Activated CD4-positive, alpha-beta T cell treated with anti-CD3 and anti-CD28 coated beads, Interleukin-2, amount 10 ng/mL, durations not matched to agents 24 days and 14 days (primary cell): ENCODE measurements at regions not wholly inside any gene's neighbourhood (a gene's known extent, or its start where the extent isn't known, plus 50 kb on each side); places are given as distances from the start of the nearest gene placed in this dataset.
"Not testable (repeated sequence)": the region's sequence is repeated elsewhere in the genome, so short reads cannot be mapped to it uniquely, and the experiment has no call there.

Experiments
- DNase-seq: peaks from one replicate; pipeline ENCODE4 v3.0.0; 2022
- H3K27ac Mint-ChIP-seq: one replicate; pipeline ENCODE4 v1.8.0; 2022; ENCODE audit warnings: mild to moderate bottlenecking, mixed read lengths
- H3K27me3 Mint-ChIP-seq: one replicate; pipeline ENCODE4 v1.8.0; 2022; ENCODE audit warnings: mixed read lengths
- H3K36me3 Mint-ChIP-seq: one replicate; pipeline ENCODE4 v1.8.0; 2022; ENCODE audit warnings: low read depth, mild to moderate bottlenecking, mixed read lengths
- H3K4me1 Mint-ChIP-seq: one replicate; pipeline ENCODE4 v1.8.0; 2021; ENCODE audit warnings: mixed read lengths
- H3K4me3 Mint-ChIP-seq: one replicate; pipeline ENCODE4 v1.8.0; 2022; ENCODE audit warnings: mild to moderate bottlenecking, moderate library complexity, mixed read lengths
- H3K9me3 Mint-ChIP-seq: one replicate; pipeline ENCODE4 v1.8.0; 2021; ENCODE audit warnings: mixed read lengths
- intact Hi-C: fragments of 100-400 bp; cut with micrococcal nuclease; formaldehyde crosslinking; loops from one replicate; pipeline ENCODE4 v1.15.1; 2023

- intact Hi-C loops: no loop called here
- H3K4me3 Mint-ChIP-seq: no peak overlapping the region
These were observed 455.2 kb upstream of the ZNF507 start for GRCh38 chr19:31890230-31890629.

GRCh38 chr19:31892060-31892459 lies 453.4 kb upstream of the ZNF507 start:
- Mint-ChIP-seq H3K9me3 (no peaks in the 10 kb centered on the region), H3K4me1 (no peaks in the 10 kb centered on the region), H3K27me3 (no peaks in the 10 kb centered on the region), H3K27ac (no peak overlapping the region), H3K36me3 (no peaks in the 10 kb centered on the region), H3K4me3 (no peak overlapping the region)
- intact Hi-C loops: no loop called here
- no peak for DNase-seq

More at GRCh38 chr19:31890230-31890629, 455.2 kb upstream of the ZNF507 start:
- Mint-ChIP-seq H3K4me1 (no peaks in the 10 kb centered on the region), H3K9me3 (no peaks in the 10 kb centered on the region), H3K27ac (no peak overlapping the region), H3K36me3 (no peaks in the 10 kb centered on the region), H3K27me3 (no peaks in the 10 kb centered on the region)
- DNase-seq: no peak

- not testable (repeated sequence) for H3K36me3 Mint-ChIP-seq
These were observed 451.9 kb upstream of the ZNF507 start for GRCh38 chr19:31893491-31893890.

GRCh38 chr19:31894451-31894850 lies 451.0 kb upstream of the ZNF507 start:
- no peaks in the 10 kb centered on the region for H3K9me3 Mint-ChIP-seq
- intact Hi-C loops: no loop called here
- no peak for DNase-seq

More at GRCh38 chr19:31893491-31893890, 451.9 kb upstream of the ZNF507 start:
- H3K4me3 Mint-ChIP-seq, H3K27ac Mint-ChIP-seq, intact Hi-C loops, H3K9me3 Mint-ChIP-seq, H3K4me1 Mint-ChIP-seq, H3K27me3 Mint-ChIP-seq, DNase-seq: not testable (repeated sequence)

GRCh38 chr19:31897292-31897691 lies 448.1 kb upstream of the ZNF507 start:
- no peaks in the 10 kb centered on the region for H3K27me3 Mint-ChIP-seq
- no peak overlapping the region for H3K27ac Mint-ChIP-seq
- no peaks in the 10 kb centered on the region for H3K36me3 Mint-ChIP-seq
- H3K4me3 Mint-ChIP-seq: no peak overlapping the region
- intact Hi-C loops: no loop called here
- no peaks in the 10 kb centered on the region for H3K9me3 Mint-ChIP-seq
- DNase-seq: no peak
- H3K4me1 Mint-ChIP-seq: no peaks in the 10 kb centered on the region

More at GRCh38 chr19:31894451-31894850, 451.0 kb upstream of the ZNF507 start:
- no peaks in the 10 kb centered on the region for H3K36me3 Mint-ChIP-seq
- no peaks in the 10 kb centered on the region for H3K27me3 Mint-ChIP-seq
- H3K4me3 Mint-ChIP-seq: no peak overlapping the region
- no peaks in the 10 kb centered on the region for H3K4me1 Mint-ChIP-seq
- no peak overlapping the region for H3K27ac Mint-ChIP-seq

- Mint-ChIP-seq H3K9me3 (no peaks in the 10 kb centered on the region), H3K27ac (no peak overlapping the region), H3K4me3 (no peak overlapping the region), H3K4me1 (no peaks in the 10 kb centered on the region), H3K36me3 (no peaks in the 10 kb centered on the region), H3K27me3 (no peaks in the 10 kb centered on the region)
- DNase-seq: no peak
- intact Hi-C loops: no loop called here
These were observed 444.4 kb upstream of the ZNF507 start for GRCh38 chr19:31900991-31901390.

- Mint-ChIP-seq H3K9me3 (no peaks in the 10 kb centered on the region), H3K27ac (no peak overlapping the region), H3K4me3 (no peak overlapping the region), H3K36me3 (no peaks in the 10 kb centered on the region), H3K27me3 (no peaks in the 10 kb centered on the region), H3K4me1 (no peaks in the 10 kb centered on the region)
- DNase-seq: no peak
- intact Hi-C loops: no loop called here
These were observed 442.6 kb upstream of the ZNF507 start for GRCh38 chr19:31902821-31903220.

GRCh38 chr19:31903979-31904378 lies 441.4 kb upstream of the ZNF507 start:
- no peaks in the 10 kb centered on the region for H3K9me3 Mint-ChIP-seq
- no peaks in the 10 kb centered on the region for H3K36me3 Mint-ChIP-seq

GRCh38 chr19:31906111-31906871 lies 439.1 kb upstream of the ZNF507 start:
- Mint-ChIP-seq H3K4me1 (no peaks in the 10 kb centered on the region), H3K36me3 (no peaks in the 10 kb centered on the region), H3K27ac (no peak overlapping the region), H3K27me3 (no peaks in the 10 kb centered on the region), H3K4me3 (no peak overlapping the region), H3K9me3 (peaks cover 3% of the 10 kb centered on the region)
- no peak for DNase-seq
- intact Hi-C loops: no loop called here

More at GRCh38 chr19:31903979-31904378, 441.4 kb upstream of the ZNF507 start:
- no peak for DNase-seq
- Mint-ChIP-seq H3K27ac (no peak overlapping the region), H3K4me3 (no peak overlapping the region), H3K4me1 (no peaks in the 10 kb centered on the region), H3K27me3 (no peaks in the 10 kb centered on the region)
- intact Hi-C loops: no loop called here

GRCh38 chr19:31907661-31908060 lies 437.7 kb upstream of the ZNF507 start:
- intact Hi-C loops: no loop called here
- Mint-ChIP-seq H3K27ac (no peak overlapping the region), H3K36me3 (no peaks in the 10 kb centered on the region), H3K4me3 (no peak overlapping the region), H3K9me3 (peaks cover 3% of the 10 kb centered on the region), H3K4me1 (no peaks in the 10 kb centered on the region), H3K27me3 (no peaks in the 10 kb centered on the region)
- no peak for DNase-seq

- Mint-ChIP-seq H3K27ac (no peak overlapping the region), H3K4me1 (no peaks in the 10 kb centered on the region), H3K4me3 (no peak overlapping the region), H3K36me3 (no peaks in the 10 kb centered on the region), H3K27me3 (no peaks in the 10 kb centered on the region), H3K9me3 (peaks cover 3% of the 10 kb centered on the region)
- DNase-seq: no peak
- intact Hi-C loops: no loop called here
These were observed 437.3 kb upstream of the ZNF507 start for GRCh38 chr19:31908080-31908479.

- no peak for DNase-seq
- no peaks in the 10 kb centered on the region for H3K4me1 Mint-ChIP-seq
- peaks cover 3% of the 10 kb centered on the region for H3K9me3 Mint-ChIP-seq
- no peaks in the 10 kb centered on the region for H3K36me3 Mint-ChIP-seq
- H3K27ac Mint-ChIP-seq: no peak overlapping the region
- H3K27me3 Mint-ChIP-seq: no peaks in the 10 kb centered on the region
- intact Hi-C loops: no loop called here
- H3K4me3 Mint-ChIP-seq: no peak overlapping the region
These were observed 436.7 kb upstream of the ZNF507 start for GRCh38 chr19:31908496-31909225.

- no peaks in the 10 kb centered on the region for H3K4me1 Mint-ChIP-seq
- intact Hi-C loops: no loop called here
- peaks cover 3% of the 10 kb centered on the region for H3K9me3 Mint-ChIP-seq
- no peaks in the 10 kb centered on the region for H3K27me3 Mint-ChIP-seq
- H3K4me3 Mint-ChIP-seq: no peak overlapping the region
- H3K36me3 Mint-ChIP-seq: no peaks in the 10 kb centered on the region
- no peak overlapping the region for H3K27ac Mint-ChIP-seq
- DNase-seq: no peak
These were observed 435.2 kb upstream of the ZNF507 start for GRCh38 chr19:31910224-31910623.

- no peak overlapping the region for H3K27ac Mint-ChIP-seq
- H3K4me1 Mint-ChIP-seq: no peaks in the 10 kb centered on the region
- peaks cover 3% of the 10 kb centered on the region for H3K9me3 Mint-ChIP-seq
- H3K4me3 Mint-ChIP-seq: no peak overlapping the region
- H3K27me3 Mint-ChIP-seq: no peaks in the 10 kb centered on the region
- no peaks in the 10 kb centered on the region for H3K36me3 Mint-ChIP-seq
- intact Hi-C loops: no loop called here
- DNase-seq: no peak
These were observed 433.8 kb upstream of the ZNF507 start for GRCh38 chr19:31911577-31911976.
